SK-N-SH treated with all-trans-retinoic acid at 6 μM for 48 hours (cell line): ENCODE measurements at regions not wholly inside any gene's neighbourhood (a gene's known extent, or its start where the extent isn't known, plus 50 kb on each side); places are given as distances from the start of the nearest gene placed in this dataset.

Experiments
- BACH2 ChIP-seq: fragments of 250-450 bp; sonication (Bioruptor Pico); IDR thresholded peaks from 2 replicates; pipeline ENCODE4 v1.9.0; 2021; ENCODE audit warnings: mild to moderate bottlenecking, borderline replicate concordance
- CREB5 ChIP-seq: fragments of 250-450 bp; sonication (Bioruptor Pico); IDR thresholded peaks from 2 replicates; pipeline ENCODE4 v1.5.1; 2020; ENCODE audit warnings: low read depth, mild to moderate bottlenecking, moderate library complexity
- GLIS3 ChIP-seq: fragments of 250-450 bp; sonication (Bioruptor Pico); IDR thresholded peaks from 2 replicates; pipeline ENCODE4 v1.5.0; 2020; ENCODE audit warnings: mild to moderate bottlenecking, moderate library complexity
- ISL1 ChIP-seq: fragments of 250-450 bp; sonication (Bioruptor Pico); IDR thresholded peaks from 2 replicates; pipeline ENCODE4 v2.1.2; 2022; ENCODE audit warnings: mild to moderate bottlenecking, moderate library complexity
- SNAI2 ChIP-seq: fragments of 250-450 bp; sonication (Bioruptor Pico); IDR thresholded peaks from 2 replicates; pipeline ENCODE4 v1.5.0; 2020; ENCODE audit warnings: mild to moderate bottlenecking, moderate library complexity
- TCF4 ChIP-seq: fragments of 250-450 bp; sonication (Bioruptor Pico); IDR thresholded peaks from 2 replicates; pipeline ENCODE4 v1.8.0; 2021; ENCODE audit warnings: mild to moderate bottlenecking, moderate library complexity, borderline replicate concordance
- TOX ChIP-seq: fragments of 250-450 bp; sonication (Bioruptor Pico); IDR thresholded peaks from 2 replicates; pipeline ENCODE4 v1.8.0; 2021; ENCODE audit warnings: mild to moderate bottlenecking, moderate library complexity, borderline replicate concordance
- TSHZ2 ChIP-seq: fragments of 250-450 bp; sonication (Bioruptor Pico); IDR thresholded peaks from 2 replicates; pipeline ENCODE4 v1.5.0; 2020; ENCODE audit warnings: mild to moderate bottlenecking, moderate library complexity
- ZNF8 ChIP-seq: fragments of 450-650 bp; formaldehyde crosslinking; IDR thresholded peaks from 2 replicates; pipeline ENCODE4 v1.5.0; 2020; ENCODE audit warnings: mild to moderate bottlenecking, moderate library complexity

GRCh38 chr2:221673248-221673647, 101.1 kb upstream of the EPHA4 start:
- TF ChIP-seq TSHZ2 (CRISPR knock-in tag), result no peak
- TF ChIP-seq SNAI2 (CRISPR knock-in tag), result no peak
- TF ChIP-seq CREB5 (CRISPR knock-in tag), result no peak
- no peak for TF ChIP-seq ISL1
- TF ChIP-seq TOX (CRISPR knock-in tag), result no peak
- no peak for TF ChIP-seq ZNF8 (CRISPR knock-in tag)
- TF ChIP-seq TCF4 (CRISPR knock-in tag), result no peak
- no peak for TF ChIP-seq GLIS3
- TF ChIP-seq BACH2 (CRISPR knock-in tag), result no peak
